ENCODE measurements at regions not wholly inside any gene's neighbourhood (a gene's known extent, or its start where the extent isn't known, plus 50 kb on each side); places are given as distances from the start of the nearest gene placed in this dataset.

- Histone ChIP-seq H3K4me1 (peaks cover 0 to 11% of the 10 kb centered on the region in 2 donors), H3K36me3 (no peaks in the 10 kb centered on the region), H3K9me3 (no peaks in the 10 kb centered on the region), H3K27ac (peak overlapping the region; percentile 62 to 74), H3K27me3 (no peaks in the 10 kb centered on the region), H3K4me3 (no peak overlapping the region)
- no peak for DNase-seq
- intact Hi-C loops (cut with DNase I; ENCODE audit: low total_unique reads) = loop anchor here (10.0 kb wide), 1 partner anchor 45 kb away; no protein-coding TSS in a partner anchor
- TF ChIP-seq POLR2A (IDR thresholded peaks at IDR 0.05) (no peak), CTCF (IDR thresholded peaks at IDR 0.05) (no peak)
Observed at GRCh38 chr12:116389326-116389725, 111.8 kb upstream of the MED13L start.

GRCh38 chr12:116389990-116390389 is 112.5 kb upstream of the MED13L start:
- H3K36me3 ChIP-seq = no peaks in the 10 kb centered on the region
- TF ChIP-seq POLR2A (IDR thresholded peaks at IDR 0.05) (no peak), CTCF (IDR thresholded peaks at IDR 0.05) (no peak)
- H3K9me3 ChIP-seq = no peaks in the 10 kb centered on the region
- no peak overlapping the region for H3K4me3 ChIP-seq
- peak overlapping the region; percentile 62 to 74 for H3K27ac ChIP-seq
- H3K4me1 ChIP-seq = peaks cover 0 to 11% of the 10 kb centered on the region in 2 donors
- no peaks in the 10 kb centered on the region for H3K27me3 ChIP-seq
- intact Hi-C loops (cut with DNase I; ENCODE audit: low total_unique reads) = loop anchor here (10.0 kb wide), 1 partner anchor 45 kb away; no protein-coding TSS in a partner anchor
- peak in 1 of 2 donors; percentile 81 for DNase-seq

GRCh38 chr12:116390401-116391335 is 113.2 kb upstream of the MED13L start:
- H3K9me3 ChIP-seq = no peaks in the 10 kb centered on the region
- intact Hi-C loops (cut with DNase I; ENCODE audit: low total_unique reads) = no loop called here
- TF ChIP-seq POLR2A (IDR thresholded peaks at IDR 0.05) = no peak
- TF ChIP-seq CTCF (IDR thresholded peaks at IDR 0.05) = no peak
- no peak overlapping the region for H3K4me3 ChIP-seq
- H3K4me1 ChIP-seq = peaks cover 0 to 11% of the 10 kb centered on the region in 2 donors
- peak overlapping the region; percentile 8 to 43 for H3K27ac ChIP-seq
- DNase-seq = no peak
- H3K36me3 ChIP-seq = no peaks in the 10 kb centered on the region
- no peaks in the 10 kb centered on the region for H3K27me3 ChIP-seq

GRCh38 chr12:116391501-116391900 is 114.0 kb upstream of the MED13L start:
- Histone ChIP-seq H3K4me3 (no peak overlapping the region), H3K27me3 (no peaks in the 10 kb centered on the region), H3K27ac (no peak overlapping the region), H3K9me3 (no peaks in the 10 kb centered on the region), H3K36me3 (no peaks in the 10 kb centered on the region), H3K4me1 (peaks cover 0 to 11% of the 10 kb centered on the region in 2 donors)
- TF ChIP-seq CTCF (IDR thresholded peaks at IDR 0.05) = no peak
- TF ChIP-seq POLR2A (IDR thresholded peaks at IDR 0.05) = no peak
- no peak for DNase-seq
- intact Hi-C loops (cut with DNase I; ENCODE audit: low total_unique reads) = no loop called here

GRCh38 chr12:116392061-116392460 is 114.6 kb upstream of the MED13L start:
- DNase-seq = no peak
- Histone ChIP-seq H3K27ac (no peak overlapping the region), H3K4me3 (no peak overlapping the region), H3K27me3 (no peaks in the 10 kb centered on the region), H3K4me1 (peaks cover 0 to 11% of the 10 kb centered on the region in 2 donors), H3K9me3 (no peaks in the 10 kb centered on the region), H3K36me3 (no peaks in the 10 kb centered on the region)
- intact Hi-C loops (cut with DNase I; ENCODE audit: low total_unique reads) = no loop called here
- no peak for TF ChIP-seq POLR2A (IDR thresholded peaks at IDR 0.05)
- TF ChIP-seq CTCF (IDR thresholded peaks at IDR 0.05) = no peak
